Stimulated activated CD4-positive, alpha-beta T cell treated with anti-CD3 and anti-CD28 coated beads, Interleukin-4, amount 100 ng/mL, for 24 hours (primary cell): ENCODE measurements at regions not wholly inside any gene's neighbourhood (a gene's known extent, or its start where the extent isn't known, plus 50 kb on each side); places are given as distances from the start of the nearest gene placed in this dataset.

Experiments
- DNase-seq: peaks from one replicate; pipeline ENCODE4 v3.0.0-alpha.2; 2020

GRCh38 chr15:55017635-55018034, 179.1 kb downstream of the RSL24D1 start:
- no peak for DNase-seq

DNA sequence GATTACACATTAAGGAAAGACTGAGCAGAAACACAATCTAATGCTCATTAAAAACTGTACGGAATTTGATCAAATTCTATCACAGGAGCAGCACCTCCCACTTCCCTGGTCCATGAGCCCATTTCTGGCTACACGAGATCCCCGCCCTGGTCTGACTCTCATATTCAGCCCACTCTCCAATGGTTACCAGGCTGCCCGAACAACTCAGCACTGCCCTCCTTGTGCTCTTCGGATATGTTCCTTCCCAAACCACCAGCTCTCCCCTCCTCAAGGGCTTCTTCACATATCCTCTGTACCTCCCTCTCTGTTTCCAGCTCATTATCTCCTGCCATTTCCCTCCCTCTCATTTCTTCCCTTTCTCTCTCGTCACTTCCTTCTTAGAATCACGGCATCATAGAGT, 180.5 kb downstream of the RSL24D1 start:
- no peak for DNase-seq

DNA sequence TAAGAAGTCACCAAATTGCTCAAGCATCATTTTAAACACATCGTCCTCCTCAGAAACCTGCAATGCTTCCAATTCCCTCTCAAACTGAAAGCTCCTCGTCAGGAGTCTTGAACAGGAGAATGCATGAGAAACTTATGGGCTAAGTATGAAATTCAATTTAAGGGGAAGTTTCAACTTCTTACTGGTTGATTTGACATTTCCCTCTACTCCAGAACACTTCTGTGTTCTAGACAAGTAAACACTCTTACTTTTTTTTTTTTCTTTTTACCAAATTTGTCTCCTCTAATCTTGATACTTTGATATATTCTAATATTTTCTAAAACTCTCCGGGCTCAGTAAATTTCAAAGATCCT, 181.7 kb downstream of the RSL24D1 start:
- DNase-seq, result no peak

- no peak for DNase-seq
Measured at GRCh38 chr15:55014391-55015092, 182.2 kb downstream of the RSL24D1 start.

DNA sequence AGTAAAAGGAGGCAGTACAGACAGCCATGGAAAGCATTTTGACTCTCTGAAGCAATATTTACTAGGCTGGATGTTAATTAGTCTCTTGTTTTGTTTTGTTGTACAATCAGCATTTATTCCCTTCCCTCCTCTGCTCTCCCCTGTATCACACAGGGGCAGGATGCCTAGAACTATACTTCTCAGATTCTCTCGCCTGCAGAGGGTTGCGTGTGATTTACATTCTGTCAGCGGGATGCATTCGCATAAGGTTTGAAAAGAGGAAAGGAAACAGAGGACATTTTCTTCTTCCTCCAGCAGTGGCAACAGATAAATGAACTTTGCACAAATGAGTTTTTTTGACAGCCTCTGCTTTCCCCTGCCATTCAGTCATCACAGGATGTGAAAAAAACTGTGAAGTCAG, 188.3 kb downstream of the RSL24D1 start:
- DNase-seq, result no peak

GRCh38 chr15:55007561-55007960, 189.2 kb downstream of the RSL24D1 start:
- DNase-seq, result no peak

DNA sequence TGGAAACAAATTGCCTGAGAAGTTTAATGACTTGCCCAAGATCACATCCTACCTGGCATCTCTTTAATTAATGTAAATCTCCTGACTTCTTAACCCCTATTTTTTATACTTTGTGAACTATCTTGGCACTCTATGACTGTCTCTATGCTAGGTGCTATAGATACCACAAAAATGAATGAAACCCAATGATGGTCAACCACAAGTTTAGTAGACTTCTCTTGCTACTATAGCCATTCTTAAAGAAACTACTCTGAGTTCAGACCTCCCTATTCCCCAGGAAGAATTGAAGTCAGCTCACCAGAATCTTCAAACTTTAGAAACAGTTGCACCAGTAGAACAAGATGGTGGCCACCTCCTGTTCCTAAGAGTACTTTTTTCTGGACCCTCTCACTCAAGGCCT, 191.1 kb downstream of the RSL24D1 start:
- DNase-seq, result no peak

GRCh38 chr15:55003965-55004873, 192.5 kb downstream of the RSL24D1 start:
- no peak for DNase-seq

DNA sequence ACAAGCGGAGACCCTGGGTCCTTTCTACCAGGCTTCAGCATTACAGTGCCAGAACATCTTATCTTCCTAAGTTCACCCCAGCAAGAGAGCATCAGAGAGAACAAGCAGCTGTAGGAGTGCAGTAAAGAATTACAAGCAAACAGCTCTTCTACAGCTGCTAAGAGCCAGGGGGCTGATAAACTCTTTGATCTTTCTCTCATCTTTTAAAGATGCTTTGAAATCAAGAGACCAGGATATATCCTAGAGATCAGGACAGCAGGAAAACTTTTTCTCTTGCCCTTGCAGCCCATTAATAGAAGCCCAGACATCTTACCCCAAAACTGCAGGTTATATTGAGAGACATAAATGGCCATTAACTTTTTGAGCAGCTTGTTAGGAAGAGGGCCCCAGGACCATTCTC, 198.1 kb downstream of the RSL24D1 start:
- DNase-seq, result no peak

- DNase-seq, result no peak
Measured at GRCh38 chr15:54990793-54991192, 205.9 kb downstream of the RSL24D1 start.

GRCh38 chr15:54987881-54988280, 208.9 kb downstream of the RSL24D1 start:
- no peak for DNase-seq

DNA sequence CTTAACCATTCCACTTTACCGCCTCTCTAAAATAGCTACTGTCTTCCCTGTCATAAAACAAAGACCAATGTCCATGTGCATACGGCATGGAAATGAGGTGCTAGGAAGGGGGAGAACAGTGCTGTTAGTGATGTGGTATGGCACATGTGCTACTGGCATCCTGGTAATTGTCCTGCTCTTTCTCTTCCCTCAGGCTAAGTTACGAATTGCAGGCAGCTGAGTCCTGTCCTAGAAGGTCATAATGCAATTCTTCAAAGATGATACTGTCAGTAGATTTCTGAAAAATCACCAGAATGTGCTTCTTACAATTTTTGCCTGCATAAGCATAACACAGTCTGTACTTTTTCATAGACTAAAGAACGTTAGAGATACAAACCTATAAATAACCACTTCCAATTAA, 216.8 kb downstream of the RSL24D1 start:
- DNase-seq, result no peak

- DNase-seq, result no peak
Measured at GRCh38 chr15:54962637-54963036, 234.1 kb downstream of the RSL24D1 start.

GRCh38 chr15:54960266-54960665, 236.5 kb downstream of the RSL24D1 start:
- no peak for DNase-seq

GRCh38 chr15:54941417-54941816, 255.3 kb downstream of the RSL24D1 start:
- DNase-seq, result no peak

GRCh38 chr15:54917312-54917711, 279.4 kb downstream of the RSL24D1 start:
- DNase-seq, result no peak

DNA sequence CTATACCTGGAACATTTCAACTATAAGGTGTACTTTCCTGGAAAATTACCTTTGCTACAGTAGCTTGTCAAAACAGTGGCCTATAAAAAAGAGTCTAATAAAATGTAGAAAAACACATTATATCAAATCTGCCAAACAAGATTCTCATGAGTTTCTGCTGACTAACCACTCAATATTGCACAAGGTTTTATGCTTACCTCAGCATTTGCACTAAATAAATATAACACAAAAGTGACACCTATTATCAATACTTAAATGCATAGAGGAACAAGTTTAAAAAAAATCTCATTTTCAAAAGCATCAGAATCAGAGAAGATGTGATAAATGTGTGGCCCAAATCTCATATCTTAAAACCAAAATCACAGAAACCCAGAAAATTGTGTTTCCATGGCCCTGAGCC, 281.4 kb downstream of the RSL24D1 start:
- no peak for DNase-seq

GRCh38 chr15:54884312-54884711, 312.4 kb downstream of the RSL24D1 start:
- no peak for DNase-seq

- DNase-seq, result no peak
Measured at GRCh38 chr15:54859982-54860381, 336.8 kb downstream of the RSL24D1 start.

DNA sequence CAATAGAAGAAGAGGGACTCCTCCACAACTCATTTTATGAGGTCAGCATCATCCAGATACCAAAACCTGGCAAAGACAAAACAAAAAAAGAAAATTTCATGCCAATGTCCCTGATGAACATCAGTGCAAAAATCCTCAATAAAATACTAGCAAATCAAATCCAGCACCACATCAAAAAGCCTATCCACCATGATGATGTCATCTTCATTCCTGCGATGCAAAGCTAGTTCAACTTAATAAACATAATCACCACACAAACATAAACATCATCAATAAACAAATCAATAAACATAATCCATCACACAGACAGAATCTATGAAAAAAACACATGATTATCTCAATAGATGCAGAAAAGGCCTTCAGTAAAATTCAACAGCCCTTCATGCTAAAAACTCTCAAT, 342.1 kb downstream of the RSL24D1 start:
- DNase-seq, result no peak

DNA sequence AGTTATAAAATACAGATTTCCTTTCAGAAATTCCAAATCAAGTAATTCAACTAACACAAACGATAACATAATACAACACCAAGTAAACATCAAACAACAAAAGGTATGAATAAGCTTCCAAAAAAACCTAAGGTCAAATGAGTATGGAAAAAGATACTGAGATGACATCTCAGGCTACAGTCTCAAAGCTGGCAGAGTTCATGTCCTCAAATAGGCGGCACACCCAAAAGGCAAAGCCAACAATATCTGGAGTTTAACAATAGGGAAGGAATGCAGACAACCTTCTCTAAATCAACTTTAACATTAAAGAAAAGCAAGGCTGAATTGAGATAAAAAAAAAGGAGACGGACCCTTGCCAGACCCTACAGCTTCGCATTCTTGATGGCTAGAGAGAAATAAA, 346.6 kb downstream of the RSL24D1 start:
- DNase-seq, result no peak

GRCh38 chr15:54843006-54843405, 353.7 kb downstream of the RSL24D1 start:
- no peak for DNase-seq

DNA sequence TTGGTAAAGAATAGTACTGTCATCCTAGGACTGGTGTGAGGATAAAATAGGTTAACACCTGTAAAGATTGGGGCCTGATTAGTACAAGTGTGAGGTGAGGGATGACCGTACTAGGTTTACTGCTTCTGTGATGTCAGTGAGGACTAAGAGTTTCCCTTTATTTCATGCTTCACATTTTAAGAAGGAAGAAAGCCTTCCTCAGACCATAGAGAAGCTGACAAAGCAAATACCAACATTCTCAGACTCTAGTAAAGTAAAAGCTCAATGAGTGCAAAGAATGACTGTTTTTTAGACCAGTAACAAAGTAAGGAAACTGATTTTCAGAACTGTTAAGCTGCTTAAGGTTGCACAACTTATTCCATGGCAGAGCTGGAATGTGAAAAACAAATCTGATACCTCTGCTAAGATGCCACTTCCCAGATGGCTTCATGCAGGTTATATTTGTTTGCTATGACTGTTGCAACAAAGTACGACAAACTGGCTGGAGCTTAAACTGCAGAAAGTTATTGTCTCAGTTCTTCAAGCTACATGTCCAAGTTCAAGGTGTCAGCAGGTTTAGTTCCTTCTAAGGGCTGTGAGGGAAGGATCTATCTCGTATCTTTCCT, 354.9 kb downstream of the RSL24D1 start:
- DNase-seq, result no peak
